HG02763 (cell line): ENCODE measurements at regions not wholly inside any gene's neighbourhood (a gene's known extent, or its start where the extent isn't known, plus 50 kb on each side); places are given as distances from the start of the nearest gene placed in this dataset.
"Not testable (repeated sequence)": the region's sequence is repeated elsewhere in the genome, so short reads cannot be mapped to it uniquely, and the experiment has no call there.

Experiments used
- ATAC-seq: cut with Tn5 transposase; IDR thresholded peaks from one replicate; pipeline ENCODE4 v1.9.1; 2021; ENCODE audit warnings: mild to moderate bottlenecking, moderate library complexity; ENCODE audit not compliant: unreplicated experiment

DNA sequence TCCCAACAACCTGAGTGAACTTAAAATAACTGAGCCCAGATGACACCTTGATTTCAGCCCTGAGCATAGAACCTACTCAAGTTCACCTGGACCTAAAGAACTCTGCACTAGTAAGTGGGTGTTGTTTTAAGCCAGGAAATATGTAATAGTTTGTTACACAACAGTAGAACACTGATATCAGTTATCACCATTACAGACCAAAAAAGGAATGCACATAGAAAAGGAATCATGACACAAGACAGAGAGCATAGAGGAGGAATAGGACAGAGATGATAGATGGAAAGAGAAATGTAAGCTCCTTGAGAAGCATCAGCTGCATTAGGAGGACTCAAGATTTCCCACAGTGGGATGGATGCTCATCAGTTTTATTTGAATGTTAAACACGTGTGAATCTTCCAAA is 1096.9 kb upstream of the SEMA6A start:
- no peak for ATAC-seq

DNA sequence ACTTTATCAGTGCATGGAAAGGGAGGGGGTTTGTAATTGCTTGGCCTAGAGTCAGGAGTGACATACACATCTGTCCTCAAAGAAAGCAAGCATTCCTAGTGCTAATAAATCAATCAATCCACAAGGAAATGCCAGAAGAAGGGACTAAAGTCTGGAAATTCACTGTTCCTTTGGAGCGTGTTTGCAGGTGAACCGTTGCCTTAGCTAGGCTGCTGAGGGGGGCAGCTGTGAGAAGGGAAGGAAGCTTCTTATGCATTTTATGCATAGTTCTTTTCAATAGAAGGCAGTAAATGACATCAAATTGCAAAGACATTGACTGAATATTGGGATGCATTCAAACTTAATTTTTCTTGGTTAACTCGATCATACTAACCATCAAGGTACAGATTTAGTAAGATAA is 1092.5 kb upstream of the SEMA6A start:
- no peak for ATAC-seq

DNA sequence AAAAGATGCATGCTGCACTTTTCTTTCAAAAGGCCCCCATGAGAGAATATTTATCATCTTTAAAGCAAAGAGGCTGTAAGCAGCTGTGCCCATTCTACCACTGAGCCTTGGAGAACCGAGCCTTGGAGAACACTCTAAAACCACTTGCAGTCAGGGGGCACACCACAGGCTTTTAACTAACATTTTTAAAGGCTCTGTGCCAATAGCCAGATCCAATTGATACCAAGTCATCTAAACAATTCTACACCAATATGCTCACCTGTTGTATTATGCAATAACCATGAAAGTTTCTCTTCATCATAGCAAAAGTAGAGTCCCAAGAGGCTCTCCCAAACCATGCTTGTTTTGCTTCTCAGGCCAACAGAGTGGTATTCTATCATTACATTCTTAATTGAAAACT is 1090.5 kb upstream of the SEMA6A start:
- ATAC-seq: no peak

DNA sequence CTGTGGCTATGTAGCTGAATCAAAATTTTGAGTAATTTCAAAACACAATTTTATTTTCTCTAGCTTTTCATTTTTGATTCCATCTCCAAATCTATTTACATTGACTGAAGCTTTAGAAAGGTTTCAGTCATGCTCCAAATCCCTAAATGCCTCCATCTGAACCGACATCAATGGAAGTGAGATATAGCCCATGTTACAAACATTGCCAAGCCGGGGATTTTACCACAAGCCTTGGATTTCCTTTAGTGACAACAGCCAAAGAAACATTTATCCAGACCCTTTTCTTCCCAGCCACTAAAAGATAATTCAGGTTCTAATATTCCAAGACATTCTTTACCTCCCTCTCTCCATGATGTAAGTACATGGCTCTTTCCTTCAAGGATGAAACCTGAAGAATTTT is 1087.7 kb upstream of the SEMA6A start:
- no peak for ATAC-seq

DNA sequence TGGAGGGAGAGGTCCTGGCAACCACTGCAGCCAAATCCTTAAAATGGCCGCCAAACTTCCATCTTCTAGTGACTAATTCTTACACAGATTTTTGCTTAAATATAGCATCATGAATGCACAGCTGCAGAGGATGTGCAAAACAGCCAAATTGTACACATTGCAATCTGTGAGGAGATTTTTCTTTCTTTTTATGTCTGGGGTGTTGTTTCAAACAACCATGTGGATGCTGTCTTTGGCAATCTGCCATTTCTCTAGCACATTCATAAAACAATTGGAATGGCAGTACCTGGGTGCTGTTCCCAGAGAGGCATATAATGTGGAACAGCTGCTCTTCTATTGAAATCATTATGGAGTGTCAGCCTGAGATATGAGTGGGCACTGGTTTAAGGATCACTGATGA is 1082.9 kb upstream of the SEMA6A start:
- ATAC-seq: no peak

DNA sequence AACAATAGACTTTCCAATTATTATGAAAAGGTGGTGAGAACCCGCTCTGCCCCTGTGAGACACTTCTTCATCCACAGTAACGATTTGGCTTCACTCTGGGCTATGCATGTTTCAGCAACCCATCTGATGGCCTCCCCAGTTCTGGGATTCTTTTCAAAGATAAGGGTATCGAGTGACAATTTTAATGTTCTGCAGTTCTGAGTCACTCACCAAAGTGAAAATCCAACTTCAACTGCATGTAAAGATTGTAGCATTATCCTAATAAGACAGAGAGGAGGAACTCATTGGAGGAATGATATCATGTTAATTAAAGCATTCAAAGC is 1078.3 kb upstream of the SEMA6A start:
- ATAC-seq: no peak

DNA sequence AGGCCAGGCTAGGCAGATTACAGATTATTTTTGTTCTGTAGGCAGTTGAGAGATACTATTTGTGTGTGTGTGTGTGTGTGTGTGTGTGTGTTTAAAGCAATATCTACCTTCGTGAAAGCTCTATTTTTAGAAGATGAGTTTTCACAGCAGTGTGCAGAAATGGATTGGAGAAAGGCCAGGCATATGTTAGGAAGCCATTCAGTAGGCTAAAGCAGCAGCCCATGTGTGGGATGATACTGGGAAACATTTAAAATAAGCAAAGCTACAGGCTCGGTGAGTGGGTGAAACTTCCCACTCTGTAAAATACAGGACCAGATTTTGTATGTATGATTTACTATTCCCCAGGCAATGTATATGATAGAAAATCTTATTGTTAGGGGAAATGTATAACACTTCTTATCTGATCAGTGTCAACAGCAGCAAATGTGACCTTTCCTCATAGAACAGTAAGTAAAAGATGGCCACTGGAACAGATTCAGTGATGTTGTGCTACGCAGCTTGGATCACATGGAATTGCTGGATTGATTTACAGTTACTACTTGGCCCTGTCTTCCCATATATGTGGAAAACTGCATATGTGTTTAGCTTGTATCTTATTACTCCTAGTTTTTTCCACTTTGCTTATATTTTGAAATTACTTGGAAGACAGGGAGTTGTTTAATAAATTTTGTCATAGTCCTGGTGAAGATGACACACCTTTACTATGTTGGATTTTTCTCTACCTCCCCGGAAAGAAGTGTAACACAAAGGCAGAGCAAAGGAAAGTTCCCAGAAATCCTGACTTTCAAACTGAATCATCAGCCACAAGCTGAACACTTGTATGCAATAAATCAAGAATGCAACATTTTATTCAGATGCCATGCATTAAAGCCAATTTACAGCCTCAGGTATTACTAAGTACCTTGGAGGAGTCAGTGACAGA is 1077.7 kb upstream of the SEMA6A start:
- no peak for ATAC-seq

DNA sequence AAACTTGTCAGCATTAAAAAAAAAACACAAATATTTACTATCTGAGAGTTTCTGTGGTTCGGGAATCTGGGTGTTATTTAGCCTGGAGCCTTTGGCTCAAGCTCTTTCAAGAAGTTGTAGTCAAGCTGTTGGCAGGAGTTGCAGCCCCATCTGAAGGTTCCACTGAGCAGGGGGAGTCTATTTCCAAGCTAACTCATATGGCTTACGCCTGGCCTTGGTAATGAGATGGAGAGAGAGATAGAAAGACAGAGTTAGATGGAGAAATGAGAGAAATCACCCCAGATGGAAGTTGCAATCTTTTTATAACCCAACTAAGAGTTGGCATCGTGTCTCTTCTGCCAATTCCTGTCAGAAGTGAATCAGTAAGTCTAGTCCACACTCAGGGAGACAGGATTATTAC is 1075.2 kb upstream of the SEMA6A start:
- ATAC-seq: no peak

DNA sequence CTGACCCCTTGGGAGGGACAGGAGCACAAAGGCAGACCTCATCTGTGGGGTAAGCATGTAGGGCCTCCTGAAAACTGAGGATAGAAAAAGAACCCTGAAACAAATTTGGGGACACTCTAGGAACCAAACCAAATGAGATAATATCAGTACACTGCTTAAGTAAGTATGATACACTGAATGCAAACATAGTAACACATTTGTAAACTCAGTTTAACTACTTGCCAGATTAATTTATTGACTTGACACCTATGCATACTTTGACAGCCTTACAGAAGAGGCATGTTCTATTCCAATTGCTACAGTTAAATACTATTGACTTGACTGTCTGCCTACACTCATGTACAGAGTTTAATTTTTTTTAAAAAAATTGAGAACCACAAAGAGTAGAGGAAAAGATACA is 1070.8 kb upstream of the SEMA6A start:
- no peak for ATAC-seq

DNA sequence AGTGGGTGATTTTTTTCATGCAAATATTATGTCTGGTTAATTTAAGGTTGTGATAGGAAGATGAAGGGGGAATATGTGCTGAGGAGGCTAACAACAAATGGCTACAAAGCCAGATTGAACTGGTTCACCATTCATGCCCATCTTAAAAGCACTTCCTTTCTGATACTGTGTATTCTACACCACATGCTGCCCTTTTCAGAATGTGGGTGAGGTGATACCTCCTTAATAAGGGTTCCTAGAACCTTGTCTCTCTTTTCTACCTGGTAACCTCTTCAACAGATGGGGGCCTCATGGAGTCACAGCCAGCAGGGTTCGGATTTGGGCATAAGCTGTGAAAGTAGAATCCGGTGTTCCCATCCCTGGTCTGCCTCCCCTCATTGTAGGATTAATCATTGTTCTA is 1064.0 kb upstream of the SEMA6A start:
- no peak for ATAC-seq

DNA sequence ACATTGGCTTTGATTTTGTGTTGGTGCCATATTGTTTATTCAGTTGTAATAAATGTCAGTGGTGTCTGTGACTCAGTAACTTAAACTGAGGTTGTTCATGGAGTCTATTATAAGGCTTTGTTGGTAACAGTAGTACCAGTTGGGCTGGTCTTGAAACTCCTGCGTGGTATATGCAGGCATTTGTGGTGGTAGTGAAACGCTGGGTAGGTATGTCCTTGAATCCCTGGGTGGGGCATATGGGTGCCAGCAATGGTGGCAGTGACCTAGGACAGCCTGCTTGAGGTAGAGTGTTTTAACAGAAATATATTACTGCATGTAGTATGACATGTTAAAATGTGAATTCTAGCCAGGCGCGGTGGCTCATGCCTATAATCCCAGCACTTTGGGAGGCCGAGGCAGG is 1058.5 kb upstream of the SEMA6A start:
- ATAC-seq: no peak

DNA sequence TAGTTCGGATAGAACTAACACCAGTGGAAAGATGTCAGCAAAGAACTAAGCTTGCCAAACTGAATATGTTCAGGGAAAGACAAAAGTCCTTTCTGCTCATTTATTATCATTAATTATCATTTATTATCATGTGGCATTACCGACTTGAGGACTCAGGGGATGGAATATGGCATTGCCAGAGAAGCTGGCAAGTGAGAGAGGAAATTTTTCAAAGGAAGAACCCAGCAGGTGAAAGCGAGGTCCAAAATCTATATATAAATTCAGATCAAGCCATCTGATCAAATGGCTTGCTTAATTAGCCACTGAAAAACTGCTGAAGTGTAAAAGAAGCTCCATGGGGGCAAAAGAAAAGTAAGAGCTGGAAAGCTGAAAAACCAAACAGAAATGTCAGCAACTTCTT is 1049.6 kb upstream of the SEMA6A start:
- ATAC-seq: no peak

DNA sequence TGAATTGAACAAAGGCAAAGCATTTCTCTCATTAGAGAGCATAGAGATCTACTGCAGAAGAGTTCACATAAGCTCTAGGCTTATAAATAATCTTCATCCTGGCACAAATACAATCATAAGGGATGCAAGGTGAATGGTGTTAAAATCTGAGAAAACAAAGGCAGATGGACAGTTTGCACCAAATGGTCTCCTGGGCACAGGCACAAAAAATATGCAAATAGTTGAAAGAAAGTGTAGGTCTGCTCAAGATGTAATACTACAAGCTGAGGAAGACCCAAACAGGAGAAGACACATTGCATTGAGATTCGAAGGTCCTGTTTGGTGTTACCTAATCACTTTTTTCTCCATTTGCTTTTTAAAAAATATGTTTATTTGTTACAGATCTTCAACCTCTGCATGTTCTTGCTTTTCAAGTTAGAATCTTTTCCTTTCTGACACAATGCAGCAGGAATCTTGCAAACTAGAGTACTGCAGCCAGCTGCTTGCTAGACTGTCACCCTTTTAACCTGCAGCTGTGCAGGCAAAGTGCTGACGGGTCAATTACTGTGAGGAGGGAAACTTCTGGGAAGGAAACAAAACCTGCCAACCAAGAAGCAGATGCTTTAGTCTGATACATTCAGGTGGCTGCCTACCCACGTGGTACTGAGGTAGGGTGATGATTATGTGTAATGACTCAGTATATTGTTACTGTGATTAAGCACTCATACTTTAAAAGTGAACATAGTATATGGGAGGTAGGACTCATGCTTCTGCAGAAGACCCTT is 1048.6 kb upstream of the SEMA6A start:
- ATAC-seq: no peak

DNA sequence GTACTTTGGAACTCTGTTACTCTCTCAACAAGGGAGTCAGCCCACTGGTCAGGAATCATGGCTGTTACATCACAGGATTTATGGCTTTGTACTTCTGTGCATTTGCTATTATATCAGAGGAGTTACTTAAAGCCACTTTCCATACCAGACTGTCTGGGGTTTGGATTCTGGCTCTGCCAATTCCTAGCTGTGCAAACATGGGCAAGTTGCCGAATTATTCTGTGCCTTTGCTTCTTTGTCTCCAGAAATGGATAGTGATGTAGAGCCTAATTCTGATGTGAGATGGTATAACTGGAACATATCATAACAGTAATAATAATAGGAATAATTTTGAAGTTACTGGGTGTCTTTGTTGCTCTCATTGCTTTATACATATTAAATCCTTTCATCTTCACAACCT is 1047.3 kb upstream of the SEMA6A start:
- ATAC-seq: no peak

DNA sequence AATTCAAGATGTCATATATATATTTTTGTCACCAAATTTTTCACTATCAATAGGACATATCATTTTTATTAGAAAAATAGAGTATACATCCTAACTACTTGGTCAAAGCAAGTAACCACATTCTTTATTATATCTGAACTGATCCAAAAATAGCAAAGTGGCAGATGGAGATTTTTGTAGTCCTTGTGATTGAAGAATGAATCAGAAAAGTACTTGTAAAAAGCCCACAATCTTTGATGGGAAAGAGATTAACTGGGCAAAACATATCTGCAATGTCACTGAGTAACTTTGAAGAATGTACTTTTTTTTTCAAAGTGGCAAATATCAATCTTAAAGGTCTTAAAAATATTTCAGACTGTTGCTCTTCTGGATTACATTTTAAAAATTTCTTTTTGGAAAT is 1040.6 kb upstream of the SEMA6A start:
- no peak for ATAC-seq

DNA sequence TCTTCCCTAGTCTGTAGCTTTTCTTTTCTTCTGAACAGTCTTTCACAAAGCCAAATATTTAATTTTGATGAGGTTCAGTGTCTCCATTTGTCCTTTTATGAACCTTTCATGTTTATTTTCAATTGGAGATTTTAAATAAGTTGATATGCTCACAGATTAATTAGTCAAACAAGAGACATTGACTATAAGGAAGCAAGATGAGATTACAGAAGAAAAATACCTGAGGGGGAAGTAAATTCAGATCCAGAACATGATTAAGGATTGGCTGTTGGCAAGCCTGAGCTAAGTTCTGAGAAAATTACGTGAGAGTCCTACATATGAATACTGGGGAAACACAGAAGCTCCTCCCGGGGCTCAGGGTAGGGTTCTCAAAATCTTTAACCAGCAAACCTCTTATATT is 1039.8 kb upstream of the SEMA6A start:
- no peak for ATAC-seq

DNA sequence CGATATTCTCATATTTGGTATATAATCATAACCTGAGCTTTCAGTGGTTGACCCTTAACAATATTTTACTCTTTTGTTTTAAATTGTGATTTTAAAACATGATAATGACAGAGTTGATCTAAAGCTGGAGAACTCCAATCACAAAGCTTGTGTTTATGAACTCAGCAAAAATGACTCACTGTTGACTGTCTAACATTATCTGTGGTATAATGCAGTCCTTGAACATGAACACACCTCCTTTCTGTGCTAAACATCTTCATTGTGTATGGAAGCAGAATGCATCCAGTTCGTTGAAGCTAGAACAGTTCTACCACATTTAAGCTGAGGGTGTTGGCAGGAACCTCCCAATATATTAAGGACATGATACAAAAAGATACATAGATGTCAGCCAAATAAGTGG is 1030.2 kb upstream of the SEMA6A start:
- ATAC-seq: no peak

DNA sequence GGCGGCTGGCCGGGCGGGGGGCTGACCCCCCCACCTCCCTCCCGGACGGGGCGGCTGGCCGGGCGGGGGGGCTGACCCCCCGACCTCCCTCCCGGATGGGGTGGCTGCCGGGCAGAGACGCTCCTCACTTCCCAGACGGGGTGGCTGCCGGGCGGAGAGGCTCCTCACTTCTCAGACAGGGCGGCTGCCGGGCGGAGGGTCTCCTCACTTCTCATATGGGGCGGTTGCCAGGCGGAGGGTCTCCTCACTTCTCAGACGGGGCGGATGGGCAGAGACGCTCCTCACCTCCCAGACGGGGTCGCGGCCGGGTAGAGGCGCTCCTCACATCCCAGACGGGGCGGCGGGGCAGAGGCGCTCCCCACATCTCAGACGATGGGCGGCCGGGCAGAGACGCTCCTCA is 1025.2 kb upstream of the SEMA6A start:
- ATAC-seq: not testable (repeated sequence)

DNA sequence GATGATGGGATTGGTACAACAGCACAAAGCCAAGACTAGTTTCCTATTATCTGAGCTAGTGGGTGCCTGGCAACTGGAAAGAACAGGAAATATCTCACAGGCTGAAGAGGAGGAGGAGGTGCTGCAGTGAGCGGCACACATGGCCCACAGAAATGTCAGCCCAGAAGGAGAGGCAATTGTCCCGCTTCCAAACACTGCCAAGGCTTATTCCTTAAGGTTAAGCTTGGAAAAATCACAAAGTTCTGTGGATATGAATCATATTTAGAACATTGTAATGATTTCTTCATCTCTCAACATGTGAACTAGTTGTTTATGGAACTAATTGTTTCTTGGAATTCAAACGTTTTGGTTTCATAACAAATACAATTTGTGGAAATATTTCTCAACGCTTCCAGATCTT is 1019.5 kb upstream of the SEMA6A start:
- no peak for ATAC-seq

DNA sequence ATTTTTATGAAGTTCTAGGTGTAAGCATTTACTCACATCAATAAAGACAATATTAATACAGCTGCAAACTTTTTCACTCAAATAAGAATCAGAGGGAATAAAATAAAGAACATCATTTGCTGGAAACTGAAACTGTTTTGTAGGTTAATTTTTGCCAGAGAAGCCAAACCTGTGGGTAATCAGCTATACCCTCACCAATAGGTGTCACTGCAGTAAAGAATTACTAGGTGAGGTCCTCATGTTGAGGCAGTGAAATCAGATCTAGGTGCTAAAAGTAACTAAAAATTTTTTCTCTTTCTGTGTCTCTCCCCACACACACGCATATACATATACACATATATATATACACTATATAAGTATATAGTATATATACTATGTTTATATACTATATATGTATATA is 1016.3 kb upstream of the SEMA6A start:
- ATAC-seq: peak; percentile 61

DNA sequence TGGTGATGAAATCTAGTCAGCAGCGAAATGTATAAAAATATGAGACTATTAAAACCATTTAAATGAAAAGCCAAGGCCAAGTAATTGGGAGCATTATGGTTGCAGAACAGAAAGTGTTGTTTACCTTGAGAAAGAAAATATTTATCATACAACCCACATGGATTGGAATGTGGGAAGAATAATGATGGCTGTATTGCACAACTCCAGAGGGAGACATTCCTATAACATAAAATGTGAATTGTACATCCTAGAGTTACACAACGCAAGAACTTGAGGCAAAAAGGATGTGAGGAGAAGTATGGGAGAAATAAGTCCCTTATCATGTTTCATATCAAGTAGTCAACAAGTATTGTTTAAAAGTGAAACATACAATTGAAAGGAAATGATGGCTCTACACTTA is 1014.0 kb upstream of the SEMA6A start:
- no peak for ATAC-seq

DNA sequence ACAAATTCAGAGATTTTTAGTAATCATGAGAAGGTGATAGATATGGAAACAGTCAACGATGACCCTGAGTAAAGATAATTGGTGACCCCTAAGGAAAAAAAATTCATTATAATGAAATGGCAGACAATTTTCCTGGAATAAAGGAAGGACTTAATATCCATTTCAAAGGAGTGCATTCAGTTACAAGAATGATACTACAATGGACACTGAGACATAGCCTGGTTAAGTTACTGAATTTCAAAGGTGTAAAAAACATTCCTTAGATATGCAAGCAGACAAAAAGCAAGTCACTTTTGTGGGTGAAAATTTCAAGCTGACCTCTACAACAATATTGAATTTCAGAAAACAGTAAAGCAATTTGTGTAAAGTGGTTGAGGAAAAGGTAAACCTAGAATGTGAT is 1012.5 kb upstream of the SEMA6A start:
- no peak for ATAC-seq
